ENCODE measurements at regions not wholly inside any gene's neighbourhood (a gene's known extent, or its start where the extent isn't known, plus 50 kb on each side); places are given as distances from the start of the nearest gene placed in this dataset.

DNA sequence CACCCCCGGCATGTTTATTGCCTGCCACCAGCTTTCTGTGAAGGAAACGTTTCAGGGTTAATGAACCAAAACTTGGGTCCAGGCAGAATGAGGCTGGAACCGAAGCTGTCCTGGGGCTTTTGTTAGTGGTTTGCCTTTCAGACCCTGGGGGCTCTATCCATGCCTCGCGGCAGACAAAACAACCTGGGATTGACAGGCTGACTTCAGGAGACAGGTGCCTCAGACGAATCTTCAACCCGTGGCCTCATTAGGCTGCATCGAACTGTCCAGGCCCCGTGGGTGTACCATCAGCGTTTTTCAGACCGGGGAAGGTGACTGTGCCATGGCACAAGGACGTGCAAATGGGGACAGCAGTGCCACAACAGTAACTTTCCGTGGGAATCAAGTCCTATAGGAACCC, 259.3 kb upstream of the SHH start:
- Histone ChIP-seq H3K27ac (ENCODE audit: low read depth, low read length) (no peak overlapping the region), H3K4me3 (ENCODE audit: low read length) (no peak overlapping the region), H3K4me2 (ENCODE audit: low read length) (no peak overlapping the region), H3K79me2 (ENCODE audit: control insufficient read depth, low read length) (no peaks in the 10 kb centered on the region), H4K20me1 (ENCODE audit: control insufficient read depth, insufficient read depth, low read depth, low read length) (no peaks in the 10 kb centered on the region), H3K4me1 (ENCODE audit: control insufficient read depth, low read length) (no peaks in the 10 kb centered on the region), H3K27me3 (ENCODE audit: control insufficient read depth, low read length) (no peaks in the 10 kb centered on the region), H3K36me3 (ENCODE audit: control insufficient read depth, low read length) (no peaks in the 10 kb centered on the region), H3F3A (ENCODE audit: control insufficient read depth, insufficient read depth) (no peaks in the 10 kb centered on the region), H3K9me2 (replicated peaks; ENCODE audit: control insufficient read depth, low read length) (no peaks in the 10 kb centered on the region), H3K9me3 (ENCODE audit: control insufficient read depth, insufficient read depth, low read length) (no peaks in the 10 kb centered on the region)
- TF ChIP-seq EZH2phosphoT487 (IDR thresholded peaks at IDR 0.05; ENCODE audit: borderline replicate concordance, low read length), result no peak
- TF ChIP-seq, protein P1, sequence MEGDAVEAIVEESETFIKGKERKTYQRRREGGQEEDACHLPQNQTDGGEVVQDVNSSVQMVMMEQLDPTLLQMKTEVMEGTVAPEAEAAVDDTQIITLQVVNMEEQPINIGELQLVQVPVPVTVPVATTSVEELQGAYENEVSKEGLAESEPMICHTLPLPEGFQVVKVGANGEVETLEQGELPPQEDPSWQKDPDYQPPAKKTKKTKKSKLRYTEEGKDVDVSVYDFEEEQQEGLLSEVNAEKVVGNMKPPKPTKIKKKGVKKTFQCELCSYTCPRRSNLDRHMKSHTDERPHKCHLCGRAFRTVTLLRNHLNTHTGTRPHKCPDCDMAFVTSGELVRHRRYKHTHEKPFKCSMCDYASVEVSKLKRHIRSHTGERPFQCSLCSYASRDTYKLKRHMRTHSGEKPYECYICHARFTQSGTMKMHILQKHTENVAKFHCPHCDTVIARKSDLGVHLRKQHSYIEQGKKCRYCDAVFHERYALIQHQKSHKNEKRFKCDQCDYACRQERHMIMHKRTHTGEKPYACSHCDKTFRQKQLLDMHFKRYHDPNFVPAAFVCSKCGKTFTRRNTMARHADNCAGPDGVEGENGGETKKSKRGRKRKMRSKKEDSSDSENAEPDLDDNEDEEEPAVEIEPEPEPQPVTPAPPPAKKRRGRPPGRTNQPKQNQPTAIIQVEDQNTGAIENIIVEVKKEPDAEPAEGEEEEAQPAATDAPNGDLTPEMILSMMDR (IDR thresholded peaks at IDR 0.05; ENCODE audit: low read depth, low read length, poor library complexity, severe bottlenecking), result no peak

DNA sequence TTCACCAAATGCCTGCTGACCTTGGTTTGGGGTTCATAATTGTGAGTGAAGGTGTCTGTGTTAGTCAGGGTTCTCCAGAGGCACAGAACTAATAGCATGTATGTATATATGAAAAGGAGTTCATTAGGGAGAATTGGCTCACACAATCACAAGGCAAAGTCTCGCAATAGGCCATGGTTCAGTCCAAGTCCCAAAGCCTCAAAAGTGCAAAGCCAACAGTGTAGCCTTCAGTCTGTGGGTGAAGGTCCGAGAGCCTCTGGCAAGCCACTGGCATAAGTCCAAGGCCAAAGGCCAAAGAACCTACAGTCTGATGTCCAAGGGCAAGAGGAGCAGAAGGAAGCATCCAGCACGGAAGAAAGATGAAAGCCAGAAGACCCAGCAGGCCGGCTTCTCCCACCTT, 257.6 kb upstream of the SHH start:
- Histone ChIP-seq H3K79me2 (ENCODE audit: control insufficient read depth, low read length) (no peaks in the 10 kb centered on the region), H3K27ac (ENCODE audit: low read depth, low read length) (no peak overlapping the region), H4K20me1 (ENCODE audit: control insufficient read depth, insufficient read depth, low read depth, low read length) (no peaks in the 10 kb centered on the region), H3K4me1 (ENCODE audit: control insufficient read depth, low read length) (no peaks in the 10 kb centered on the region), H3F3A (ENCODE audit: control insufficient read depth, insufficient read depth) (no peaks in the 10 kb centered on the region), H3K4me2 (ENCODE audit: low read length) (no peak overlapping the region), H3K36me3 (ENCODE audit: control insufficient read depth, low read length) (no peaks in the 10 kb centered on the region), H3K4me3 (ENCODE audit: low read length) (no peak overlapping the region), H3K27me3 (ENCODE audit: control insufficient read depth, low read length) (no peaks in the 10 kb centered on the region), H3K9me3 (ENCODE audit: control insufficient read depth, insufficient read depth, low read length) (no peaks in the 10 kb centered on the region), H3K9me2 (replicated peaks; ENCODE audit: control insufficient read depth, low read length) (no peaks in the 10 kb centered on the region)
- TF ChIP-seq, protein P1 (IDR thresholded peaks at IDR 0.05; ENCODE audit: low read depth, low read length, poor library complexity, severe bottlenecking), result no peak
- TF ChIP-seq EZH2phosphoT487 (IDR thresholded peaks at IDR 0.05; ENCODE audit: borderline replicate concordance, low read length), result no peak

DNA sequence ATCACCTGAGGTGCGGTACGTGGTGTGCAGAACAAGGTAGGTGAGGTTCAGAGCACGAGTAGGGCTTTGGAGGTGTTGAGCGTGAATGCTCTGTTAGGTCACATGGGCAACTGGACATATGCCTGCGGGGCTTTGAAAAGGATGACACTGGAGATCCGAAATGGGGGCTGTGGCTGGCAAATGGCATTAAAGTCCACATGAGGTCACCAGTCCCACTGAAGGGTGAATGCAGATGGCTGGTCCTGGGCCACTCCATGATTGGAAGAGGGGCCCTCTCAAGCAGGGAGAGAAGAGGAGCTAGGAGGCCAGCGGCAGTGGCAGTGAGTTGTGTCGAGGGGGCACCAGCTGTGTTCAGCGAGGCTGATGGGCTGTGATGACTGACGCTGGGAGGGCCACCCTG, 254.9 kb upstream of the SHH start:
- no peaks in the 10 kb centered on the region for H3K79me2 ChIP-seq (ENCODE audit: control insufficient read depth, low read length)
- no peaks in the 10 kb centered on the region for H3K36me3 ChIP-seq (ENCODE audit: control insufficient read depth, low read length)
- TF ChIP-seq, protein P1 (IDR thresholded peaks at IDR 0.05; ENCODE audit: low read depth, low read length, poor library complexity, severe bottlenecking), result no peak
- TF ChIP-seq EZH2phosphoT487 (IDR thresholded peaks at IDR 0.05; ENCODE audit: borderline replicate concordance, low read length), result no peak
- H3F3A ChIP-seq (ENCODE audit: control insufficient read depth, insufficient read depth), result no peaks in the 10 kb centered on the region
- H3K9me3 ChIP-seq (ENCODE audit: control insufficient read depth, insufficient read depth, low read length), result peaks cover 2% of the 10 kb centered on the region; the same call in 1 of the 2 replicates
- no peak overlapping the region for H3K4me3 ChIP-seq (ENCODE audit: low read length)
- H3K4me1 ChIP-seq (ENCODE audit: control insufficient read depth, low read length), result no peaks in the 10 kb centered on the region
- no peak overlapping the region for H3K4me2 ChIP-seq (ENCODE audit: low read length)
- H3K9me2 ChIP-seq (replicated peaks; ENCODE audit: control insufficient read depth, low read length), result no peaks in the 10 kb centered on the region
- H3K27me3 ChIP-seq (ENCODE audit: control insufficient read depth, low read length), result no peaks in the 10 kb centered on the region
- H3K27ac ChIP-seq (ENCODE audit: low read depth, low read length), result no peak overlapping the region
- H4K20me1 ChIP-seq (ENCODE audit: control insufficient read depth, insufficient read depth, low read depth, low read length), result no peaks in the 10 kb centered on the region

DNA sequence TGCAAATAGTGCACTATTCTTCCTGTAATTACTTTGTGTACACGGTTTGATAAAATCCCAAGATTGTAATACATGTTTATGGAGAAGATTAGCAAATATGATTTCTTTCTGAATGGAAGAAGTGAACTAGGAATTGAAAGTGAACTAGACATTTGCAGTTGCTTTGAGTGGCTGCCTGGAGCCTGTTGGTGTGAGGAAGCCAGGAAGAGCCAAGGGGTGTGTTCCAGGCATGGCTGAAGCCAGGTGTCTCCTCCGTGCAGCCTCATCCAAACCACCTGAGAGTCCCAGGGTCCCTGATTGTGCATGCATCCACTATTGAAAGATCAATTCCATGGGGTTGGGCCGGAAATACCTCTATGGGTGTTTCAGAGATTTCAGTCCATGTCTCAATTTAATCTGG, 253.1 kb upstream of the SHH start:
- Histone ChIP-seq H3K27me3 (ENCODE audit: control insufficient read depth, low read length) (no peaks in the 10 kb centered on the region), H3F3A (ENCODE audit: control insufficient read depth, insufficient read depth) (no peaks in the 10 kb centered on the region), H3K9me2 (replicated peaks; ENCODE audit: control insufficient read depth, low read length) (no peaks in the 10 kb centered on the region), H3K27ac (ENCODE audit: low read depth, low read length) (no peak overlapping the region), H4K20me1 (ENCODE audit: control insufficient read depth, insufficient read depth, low read depth, low read length) (no peaks in the 10 kb centered on the region), H3K9me3 (ENCODE audit: control insufficient read depth, insufficient read depth, low read length) (peaks cover 19% of the 10 kb centered on the region; the same call in 1 of the 2 replicates), H3K4me3 (ENCODE audit: low read length) (no peak overlapping the region), H3K4me1 (ENCODE audit: control insufficient read depth, low read length) (no peaks in the 10 kb centered on the region), H3K79me2 (ENCODE audit: control insufficient read depth, low read length) (no peaks in the 10 kb centered on the region), H3K36me3 (ENCODE audit: control insufficient read depth, low read length) (no peaks in the 10 kb centered on the region), H3K4me2 (ENCODE audit: low read length) (no peak overlapping the region)
- TF ChIP-seq, protein P1 (IDR thresholded peaks at IDR 0.05; ENCODE audit: low read depth, low read length, poor library complexity, severe bottlenecking), result no peak
- TF ChIP-seq EZH2phosphoT487 (IDR thresholded peaks at IDR 0.05; ENCODE audit: borderline replicate concordance, low read length), result no peak

Data from DOHH2 (cell line).